Parathyroid adenoma (tissue), 2 donors: ENCODE measurements at regions not wholly inside any gene's neighbourhood (a gene's known extent, or its start where the extent isn't known, plus 50 kb on each side); places are given as distances from the start of the nearest gene placed in this dataset.

Experiments
- H2AFZ ChIP-seq: fragments of 300-600 bp; sonication (generic); one replicate; pipeline ENCODE4 v1.7.0; 2017; ENCODE audit warnings: antibody characterized with exemption, mild to moderate bottlenecking
- H3K27ac ChIP-seq: fragments of 300-600 bp; sonication (generic); one replicate; pipeline ENCODE4 v1.7.0; 2017
- H3K27me3 ChIP-seq: fragments of 300-600 bp; sonication (generic); one replicate; pipeline ENCODE4 v1.7.0; 2017; ENCODE audit warnings: low read length; ENCODE audit not compliant: control insufficient read depth, insufficient read depth
- H3K36me3 ChIP-seq: fragments of 300-600 bp; sonication (generic); one replicate; pipeline ENCODE4 v1.7.0; 2017; ENCODE audit warnings: low read length; ENCODE audit not compliant: control insufficient read depth, insufficient read depth
- H3K4me1 ChIP-seq: fragments of 300-600 bp; sonication (generic); one replicate; pipeline ENCODE4 v1.7.0; 2017; ENCODE audit warnings: control low read depth
- H3K4me2 ChIP-seq: fragments of 300-600 bp; sonication (generic); one replicate; pipeline ENCODE4 v1.7.0; 2017; ENCODE audit warnings: low read length
- H3K4me3 ChIP-seq: fragments of 300-600 bp; sonication (generic); one replicate; pipeline ENCODE4 v1.7.0; 2017; ENCODE audit warnings: low read depth, low read length
- H3K79me2 ChIP-seq: fragments of 300-600 bp; sonication (generic); one replicate; pipeline ENCODE4 v1.7.0; 2017; ENCODE audit warnings: control low read depth
- H3K9ac ChIP-seq: fragments of 300-600 bp; sonication (generic); one replicate; pipeline ENCODE4 v1.7.0; 2017; ENCODE audit warnings: mild to moderate bottlenecking
- H3K9me3 ChIP-seq: fragments of 300-600 bp; sonication (generic); one replicate; pipeline ENCODE4 v1.7.0; 2017; ENCODE audit warnings: low read length; ENCODE audit not compliant: control insufficient read depth
- TF ChIP-seq, protein P1 (sequence below): fragments of 300-600 bp; sonication (generic); IDR thresholded peaks from one replicate; pipeline ENCODE4 v1.7.0; 2017; ENCODE audit warnings: antibody characterized with exemption, mild to moderate bottlenecking
- donor health status: primary hyperparathyroidism.

GRCh38 chr7:115349635-115350034 lies 427.7 kb downstream of the MDFIC start:
- no peaks in the 10 kb centered on the region for H3K9me3 ChIP-seq
- H3K4me1 ChIP-seq, result no peaks in the 10 kb centered on the region
- no peak overlapping the region for H2AFZ ChIP-seq
- no peak overlapping the region for H3K4me3 ChIP-seq
- no peaks in the 10 kb centered on the region for H3K36me3 ChIP-seq
- no peak overlapping the region for H3K4me2 ChIP-seq
- no peak overlapping the region for H3K27ac ChIP-seq
- H3K27me3 ChIP-seq, result no peaks in the 10 kb centered on the region
- H3K79me2 ChIP-seq, result no peaks in the 10 kb centered on the region
- H3K9ac ChIP-seq, result no peak overlapping the region
- TF ChIP-seq, protein P1, sequence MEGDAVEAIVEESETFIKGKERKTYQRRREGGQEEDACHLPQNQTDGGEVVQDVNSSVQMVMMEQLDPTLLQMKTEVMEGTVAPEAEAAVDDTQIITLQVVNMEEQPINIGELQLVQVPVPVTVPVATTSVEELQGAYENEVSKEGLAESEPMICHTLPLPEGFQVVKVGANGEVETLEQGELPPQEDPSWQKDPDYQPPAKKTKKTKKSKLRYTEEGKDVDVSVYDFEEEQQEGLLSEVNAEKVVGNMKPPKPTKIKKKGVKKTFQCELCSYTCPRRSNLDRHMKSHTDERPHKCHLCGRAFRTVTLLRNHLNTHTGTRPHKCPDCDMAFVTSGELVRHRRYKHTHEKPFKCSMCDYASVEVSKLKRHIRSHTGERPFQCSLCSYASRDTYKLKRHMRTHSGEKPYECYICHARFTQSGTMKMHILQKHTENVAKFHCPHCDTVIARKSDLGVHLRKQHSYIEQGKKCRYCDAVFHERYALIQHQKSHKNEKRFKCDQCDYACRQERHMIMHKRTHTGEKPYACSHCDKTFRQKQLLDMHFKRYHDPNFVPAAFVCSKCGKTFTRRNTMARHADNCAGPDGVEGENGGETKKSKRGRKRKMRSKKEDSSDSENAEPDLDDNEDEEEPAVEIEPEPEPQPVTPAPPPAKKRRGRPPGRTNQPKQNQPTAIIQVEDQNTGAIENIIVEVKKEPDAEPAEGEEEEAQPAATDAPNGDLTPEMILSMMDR, result no peak

- no peak overlapping the region for H3K9ac ChIP-seq
- no peaks in the 10 kb centered on the region for H3K4me1 ChIP-seq
- no peak overlapping the region for H3K4me3 ChIP-seq
- H3K9me3 ChIP-seq, result no peaks in the 10 kb centered on the region
- no peaks in the 10 kb centered on the region for H3K36me3 ChIP-seq
- H3K27ac ChIP-seq, result no peak overlapping the region
- TF ChIP-seq, protein P1, result no peak
- H3K4me2 ChIP-seq, result no peak overlapping the region
- H2AFZ ChIP-seq, result no peak overlapping the region
- no peaks in the 10 kb centered on the region for H3K79me2 ChIP-seq
- H3K27me3 ChIP-seq, result no peaks in the 10 kb centered on the region
Observed at GRCh38 chr7:115346685-115347084, 424.8 kb downstream of the MDFIC start.

DNA sequence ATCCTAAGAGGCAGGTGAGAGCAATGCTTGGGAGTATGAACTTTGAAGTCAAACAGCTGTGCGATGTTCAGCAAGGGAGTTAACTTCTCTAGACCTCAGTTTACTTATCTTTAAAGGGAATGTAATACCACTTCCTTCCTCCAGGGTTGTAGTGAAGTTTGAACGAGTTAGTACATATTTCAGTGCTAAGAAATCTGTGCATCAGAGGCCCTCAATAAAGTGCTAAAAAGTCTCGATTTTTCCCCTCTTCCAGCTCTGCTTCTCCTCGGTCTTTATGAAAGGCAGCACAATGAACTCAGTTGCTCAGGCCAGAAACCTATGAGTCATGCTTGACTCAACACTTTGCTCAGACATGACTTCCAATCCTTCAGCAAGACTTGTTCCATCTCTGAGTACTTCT lies 418.9 kb downstream of the MDFIC start:
- Histone ChIP-seq H3K36me3 (no peaks in the 10 kb centered on the region), H3K9me3 (no peaks in the 10 kb centered on the region), H3K4me1 (no peaks in the 10 kb centered on the region), H3K4me3 (no peak overlapping the region), H3K27me3 (no peaks in the 10 kb centered on the region), H3K79me2 (no peaks in the 10 kb centered on the region), H3K4me2 (no peak overlapping the region), H3K27ac (no peak overlapping the region), H3K9ac (no peak overlapping the region), H2AFZ (no peak overlapping the region)
- TF ChIP-seq, protein P1, result no peak

DNA sequence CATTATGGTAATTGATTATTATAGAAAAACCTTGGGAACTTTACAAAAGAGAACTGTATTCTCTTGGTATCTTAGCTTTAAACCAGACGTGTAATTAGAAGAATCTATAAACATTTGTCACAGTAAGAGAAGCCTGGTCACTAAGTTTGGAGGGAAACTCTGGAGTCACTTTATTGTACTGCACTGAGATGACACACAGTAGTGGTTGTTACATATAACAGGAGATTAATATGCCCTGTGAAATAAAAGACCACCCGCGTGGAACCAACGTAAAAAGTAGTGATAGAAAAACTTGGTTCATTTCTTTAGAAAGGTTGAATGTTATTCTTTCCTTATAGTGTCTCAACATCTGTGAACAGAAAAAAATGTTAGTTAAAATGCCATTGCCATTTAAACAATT lies 416.1 kb downstream of the MDFIC start:
- Histone ChIP-seq H3K9me3 (no peaks in the 10 kb centered on the region), H3K79me2 (no peaks in the 10 kb centered on the region)
- TF ChIP-seq, protein P1, result no peak

GRCh38 chr7:115332691-115333090 lies 410.8 kb downstream of the MDFIC start:
- H3K4me2 ChIP-seq, result no peak overlapping the region
- H3K4me1 ChIP-seq, result no peaks in the 10 kb centered on the region
- TF ChIP-seq, protein P1, result no peak
- H3K9ac ChIP-seq, result no peak overlapping the region
- no peak overlapping the region for H3K4me3 ChIP-seq
- H3K79me2 ChIP-seq, result no peaks in the 10 kb centered on the region
- H3K36me3 ChIP-seq, result no peaks in the 10 kb centered on the region
- H3K27me3 ChIP-seq, result no peaks in the 10 kb centered on the region
- H3K9me3 ChIP-seq, result no peaks in the 10 kb centered on the region
- H2AFZ ChIP-seq, result no peak overlapping the region
- no peak overlapping the region for H3K27ac ChIP-seq

More for the DNA sequence above, 416.1 kb downstream of the MDFIC start:
- no peak overlapping the region for H3K4me2 ChIP-seq
- H3K4me3 ChIP-seq, result no peak overlapping the region
- H3K36me3 ChIP-seq, result no peaks in the 10 kb centered on the region
- no peaks in the 10 kb centered on the region for H3K4me1 ChIP-seq
- H3K9ac ChIP-seq, result no peak overlapping the region
- no peak overlapping the region for H3K27ac ChIP-seq
- no peak overlapping the region for H2AFZ ChIP-seq
- H3K27me3 ChIP-seq, result no peaks in the 10 kb centered on the region
